Skeletal muscle cell (primary cell): ENCODE measurements at regions not wholly inside any gene's neighbourhood (a gene's known extent, or its start where the extent isn't known, plus 50 kb on each side); places are given as distances from the start of the nearest gene placed in this dataset.
"Not testable (repeated sequence)": the region's sequence is repeated elsewhere in the genome, so short reads cannot be mapped to it uniquely, and the experiment has no call there.

Source experiments
- DNase-seq: peaks from one replicate; pipeline ENCODE4 v3.0.0-alpha.2; 2010; ENCODE audit warnings: low read depth
- H3K4me3 ChIP-seq: 2 replicates; pipeline ENCODE4 v1.5.1; 2011; ENCODE audit warnings: low read depth, mild to moderate bottlenecking, control low read depth, low read length, moderate library complexity

- no peak overlapping the region for H3K4me3 ChIP-seq
- no peak for DNase-seq
These were observed 348.0 kb upstream of the EPHA6 start for GRCh38 chr3:96466441-96466840.

- H3K4me3 ChIP-seq: no peak overlapping the region
- DNase-seq: no peak
These were observed 346.8 kb upstream of the EPHA6 start for GRCh38 chr3:96467639-96468038.

GRCh38 chr3:96478496-96478895 is 335.9 kb upstream of the EPHA6 start:
- no peak for DNase-seq
- no peak overlapping the region for H3K4me3 ChIP-seq

- no peak overlapping the region for H3K4me3 ChIP-seq
- DNase-seq: no peak
These were observed 333.5 kb upstream of the EPHA6 start for GRCh38 chr3:96480881-96481280.

- not testable (repeated sequence) for H3K4me3 ChIP-seq, DNase-seq
These were observed 331.2 kb upstream of the EPHA6 start for GRCh38 chr3:96483191-96483590.

- no peak overlapping the region for H3K4me3 ChIP-seq
- DNase-seq: no peak
These were observed 330.6 kb upstream of the EPHA6 start for GRCh38 chr3:96483781-96484180.

- H3K4me3 ChIP-seq: no peak overlapping the region
- no peak for DNase-seq
These were observed 325.7 kb upstream of the EPHA6 start for GRCh38 chr3:96488708-96489107.

GRCh38 chr3:96491023-96491422 is 323.4 kb upstream of the EPHA6 start:
- H3K4me3 ChIP-seq: no peak overlapping the region
- DNase-seq: no peak

GRCh38 chr3:96491868-96492267 is 322.5 kb upstream of the EPHA6 start:
- H3K4me3 ChIP-seq: no peak overlapping the region
- no peak for DNase-seq

- DNase-seq: no peak
- H3K4me3 ChIP-seq: no peak overlapping the region
These were observed 304.1 kb upstream of the EPHA6 start for GRCh38 chr3:96510334-96510733.

GRCh38 chr3:96537165-96537564 is 277.2 kb upstream of the EPHA6 start:
- no peak overlapping the region for H3K4me3 ChIP-seq
- DNase-seq: no peak

GRCh38 chr3:96538186-96538585 is 276.2 kb upstream of the EPHA6 start:
- H3K4me3 ChIP-seq: no peak overlapping the region
- DNase-seq: no peak

GRCh38 chr3:96548073-96548472 is 266.3 kb upstream of the EPHA6 start:
- DNase-seq: no peak
- H3K4me3 ChIP-seq: no peak overlapping the region

GRCh38 chr3:96576935-96577334 is 237.5 kb upstream of the EPHA6 start:
- no peak for DNase-seq
- H3K4me3 ChIP-seq: no peak overlapping the region

- no peak overlapping the region for H3K4me3 ChIP-seq
- DNase-seq: no peak
These were observed 230.3 kb upstream of the EPHA6 start for GRCh38 chr3:96584066-96584465.

- DNase-seq, H3K4me3 ChIP-seq: not testable (repeated sequence)
These were observed 207.5 kb upstream of the EPHA6 start for GRCh38 chr3:96606865-96607264.

GRCh38 chr3:96619475-96619874 is 194.9 kb upstream of the EPHA6 start:
- no peak for DNase-seq
- no peak overlapping the region for H3K4me3 ChIP-seq

- H3K4me3 ChIP-seq: no peak overlapping the region
- no peak for DNase-seq
These were observed 191.5 kb upstream of the EPHA6 start for GRCh38 chr3:96622878-96623277.

GRCh38 chr3:96631050-96631449 is 183.3 kb upstream of the EPHA6 start:
- no peak overlapping the region for H3K4me3 ChIP-seq
- no peak for DNase-seq

- no peak overlapping the region for H3K4me3 ChIP-seq
- DNase-seq: no peak
These were observed 167.8 kb upstream of the EPHA6 start for GRCh38 chr3:96646596-96646995.

GRCh38 chr3:96657710-96658109 is 156.7 kb upstream of the EPHA6 start:
- H3K4me3 ChIP-seq: no peak overlapping the region
- no peak for DNase-seq

- H3K4me3 ChIP-seq, DNase-seq: not testable (repeated sequence)
These were observed 142.4 kb upstream of the EPHA6 start for GRCh38 chr3:96671861-96672595.
